Lung (tissue), 11 donors: ENCODE measurements at regions not wholly inside any gene's neighbourhood (a gene's known extent, or its start where the extent isn't known, plus 50 kb on each side); places are given as distances from the start of the nearest gene placed in this dataset.
A peak's percentile ranks its signal among the peaks of the same experiment; 100 is the strongest.

Experiments used
- ATAC-seq: fragments of 200-7000 bp; cut with Tn5 transposase; one replicate; pipeline ENCODE4 v1.9.1; 2020; ENCODE audit warnings: moderate number of reproducible peaks; ENCODE audit not compliant: insufficient read depth, low FRiP score
- DNase-seq, 3 donors: peaks; one replicate each; pipeline ENCODE4 v3.0.0-alpha.2; 2013 to 2017
- H3K27ac ChIP-seq, 2 donors: one replicate each; pipeline ENCODE4 v1.5.1; 2013; ENCODE audit warnings: mild to moderate bottlenecking in 2 of 2, moderate library complexity in 2 of 2, control low read depth in 1 of 2, inconsistent platforms in 1 of 2, low read depth in 1 of 2, low read length in 1 of 2
- H3K27me3 ChIP-seq, 3 donors: one replicate each; pipeline ENCODE4 v1.5.1; 2013; ENCODE audit warnings: low read length in 2 of 3; ENCODE audit not compliant: control insufficient read depth in 3 of 3, insufficient read depth in 3 of 3
- H3K36me3 ChIP-seq, 4 donors: one replicate each; pipeline ENCODE4 v1.5.1; 2013; ENCODE audit warnings: low read length in 4 of 4, mild to moderate bottlenecking in 1 of 4, moderate library complexity in 1 of 4; ENCODE audit not compliant: control insufficient read depth in 4 of 4, insufficient read depth in 4 of 4
- H3K4me1 ChIP-seq, 5 donors: one replicate each; pipeline ENCODE4 v1.5.1; 2013; ENCODE audit warnings: low read length in 5 of 5, mild to moderate bottlenecking in 2 of 5, moderate library complexity in 1 of 5; ENCODE audit not compliant: control insufficient read depth in 5 of 5, insufficient read depth in 5 of 5
- H3K4me3 ChIP-seq: one replicate; pipeline ENCODE4 v1.5.1; 2013; ENCODE audit warnings: mild to moderate bottlenecking, control low read depth, moderate library complexity
- H3K9ac ChIP-seq, 2 donors: one replicate each; pipeline ENCODE4 v1.5.1; 2013; ENCODE audit warnings: low read length in 2 of 2, control low read depth in 1 of 2; ENCODE audit not compliant: insufficient read depth in 1 of 2
- H3K9me3 ChIP-seq, 4 donors: one replicate each; pipeline ENCODE4 v1.5.1; 2013; ENCODE audit warnings: low read length in 3 of 4, mild to moderate bottlenecking in 1 of 4, moderate library complexity in 1 of 4; ENCODE audit not compliant: control insufficient read depth in 4 of 4, insufficient read depth in 3 of 4
- CTCF ChIP-seq: IDR thresholded peaks from 2 replicates; pipeline ENCODE4 v1.5.1; 2012; ENCODE audit warnings: mild to moderate bottlenecking; ENCODE audit errors: control extremely low read depth, extremely low read depth
- WGBS, 2 donors: extraction: QIAGEN DNeasy Blood & Tissue Kit; methylation state at CpG; one replicate each; pipeline ENCODE4 v1.1.7; 2013; 5-methylcytosine and 5-hydroxymethylcytosine counted together
- donor health status: control.
- donor health status: control.
- donor health status: Bipolar disorder and iron deficiency.
- donor health status: healthy.
- donor health status: DM: yes; HTN: yes; CAD: no.

- Histone ChIP-seq H3K36me3 (no peaks in the 10 kb centered on the region), H3K27me3 (peaks cover 0 to 2% (median 2%) of the 10 kb centered on the region in 3 donors), H3K4me1 (peaks cover 0 to 15% (median 0%) of the 10 kb centered on the region in 5 donors), H3K4me3 (no peak overlapping the region), H3K9me3 (peaks cover 0 to 5% (median 1%) of the 10 kb centered on the region in 4 donors), H3K27ac (no peak overlapping the region), H3K9ac (no peak overlapping the region)
- no peak for ATAC-seq
- TF ChIP-seq CTCF = no peak
- 73 to 77% methylated on average over 13 of the region's 13 CpGs for WGBS, 2 donors
- peak in 2 of 3 donors; percentile 22 to 31 for DNase-seq
Measured at GRCh38 chr6:793261-793660, 100.3 kb upstream of the EXOC2 start.

GRCh38 chr6:792662-793061 is 99.7 kb upstream of the EXOC2 start:
- Histone ChIP-seq H3K36me3 (no peaks in the 10 kb centered on the region), H3K4me1 (peaks cover 0 to 15% (median 0%) of the 10 kb centered on the region in 5 donors), H3K27me3 (peaks cover 0 to 2% (median 0%) of the 10 kb centered on the region in 3 donors), H3K4me3 (no peak overlapping the region), H3K9ac (no peak overlapping the region), H3K9me3 (peaks cover 0 to 5% (median 1%) of the 10 kb centered on the region in 4 donors), H3K27ac (no peak overlapping the region)
- ATAC-seq (no peak), DNase-seq (peak in 2 of 3 donors; percentile 42 to 47)
- no peak for TF ChIP-seq CTCF
- 71 to 72% methylated on average over 11 of the region's 11 CpGs for WGBS, 2 donors

- no peak for TF ChIP-seq CTCF
- H3K9ac ChIP-seq = no peak overlapping the region
- no peak for DNase-seq
- no peak for ATAC-seq
- no peaks in the 10 kb centered on the region for H3K36me3 ChIP-seq
- H3K9me3 ChIP-seq = peaks cover 0 to 5% (median 1%) of the 10 kb centered on the region in 4 donors
- H3K4me3 ChIP-seq = no peak overlapping the region
- H3K27me3 ChIP-seq = peaks cover 0 to 2% (median 0%) of the 10 kb centered on the region in 3 donors
- H3K4me1 ChIP-seq = no peaks in the 10 kb centered on the region
- no peak overlapping the region for H3K27ac ChIP-seq
- 40 to 57% methylated on average over 8 of the region's 8 CpGs for WGBS, 2 donors
Measured at GRCh38 chr6:788058-788457, 95.1 kb upstream of the EXOC2 start.
